GM12878 (cell line): ENCODE measurements at regions not wholly inside any gene's neighbourhood (a gene's known extent, or its start where the extent isn't known, plus 50 kb on each side); places are given as distances from the start of the nearest gene placed in this dataset.

Experiments used
- BRCA1 ChIP-seq: IDR thresholded peaks from 2 replicates; pipeline ENCODE4 v1.6.1; 2011; ENCODE audit warnings: low read depth, low read length, improper control_type of control experiment
- CREB1 ChIP-seq: IDR thresholded peaks from 2 replicates; pipeline ENCODE4 v1.6.1; 2012; ENCODE audit warnings: low read depth, mild to moderate bottlenecking, inconsistent platforms
- CTCF ChIP-seq, 3 experiments: IDR thresholded peaks in 2 of 3; conservative IDR thresholded peaks in 1 of 3; 2 replicates each; pipeline ENCODE4 v1.5.1; 2011; ENCODE audit warnings: low read depth in 3 of 3, low read length in 3 of 3, mild to moderate bottlenecking in 3 of 3, control low read depth in 2 of 3, moderate library complexity in 2 of 3, inconsistent platforms in 1 of 3, mixed read lengths in 1 of 3; ENCODE audit not compliant: control insufficient read depth in 2 of 3, insufficient read depth in 1 of 3; ENCODE audit errors: extremely low read depth in 1 of 3
- DPF2 ChIP-seq: fragments of 450-650 bp; IDR thresholded peaks from 2 replicates; pipeline ENCODE4 v1.6.1; 2017; ENCODE audit warnings: mild to moderate bottlenecking
- EP300 ChIP-seq, 2 experiments: fragments of 150-350 bp in 1 of 2; IDR thresholded peaks; 2 replicates each; pipeline ENCODE4 v1.6.1; 2011 to 2012; ENCODE audit warnings: low read depth in 2 of 2, low read length in 2 of 2, borderline replicate concordance in 1 of 2, improper control_type of control experiment in 1 of 2, inconsistent platforms in 1 of 2; ENCODE audit not compliant: control insufficient read depth in 1 of 2
- EZH2 ChIP-seq: IDR thresholded peaks from 2 replicates; pipeline ENCODE4 v1.6.1; 2012; ENCODE audit warnings: low read depth, mild to moderate bottlenecking, control low read depth, inconsistent platforms, low read length, borderline replicate concordance; ENCODE audit not compliant: control insufficient read depth
- FOXK2 ChIP-seq: fragments of 450-650 bp; IDR thresholded peaks from 2 replicates; pipeline ENCODE4 v1.6.1; 2017; ENCODE audit warnings: mild to moderate bottlenecking, moderate library complexity
- NR2C2 ChIP-seq: IDR thresholded peaks from 2 replicates; pipeline ENCODE4 v1.6.1; 2011; ENCODE audit warnings: borderline replicate concordance, low read depth; ENCODE audit not compliant: control insufficient read depth, insufficient read length
- SMARCA5 ChIP-seq: fragments of 450-650 bp; IDR thresholded peaks from 2 replicates; pipeline ENCODE4 v1.6.1; 2017; ENCODE audit warnings: mild to moderate bottlenecking
- TF ChIP-seq, protein P1 (sequence below): IDR thresholded peaks from 2 replicates; pipeline ENCODE4 v1.6.1; 2011; ENCODE audit warnings: low read depth, mild to moderate bottlenecking, low read length, moderate library complexity, borderline replicate concordance; ENCODE audit errors: extremely low read depth

GRCh38 chr18:43364535-43364934, 87.2 kb upstream of the SYT4 start:
- TF ChIP-seq EZH2 = no peak
- TF ChIP-seq, protein P1, sequence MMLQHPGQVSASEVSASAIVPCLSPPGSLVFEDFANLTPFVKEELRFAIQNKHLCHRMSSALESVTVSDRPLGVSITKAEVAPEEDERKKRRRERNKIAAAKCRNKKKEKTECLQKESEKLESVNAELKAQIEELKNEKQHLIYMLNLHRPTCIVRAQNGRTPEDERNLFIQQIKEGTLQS = no peak
- TF ChIP-seq FOXK2 = no peak
- no peak for TF ChIP-seq EP300 (IDR thresholded peaks at IDR 0.05; ENCODE audit: borderline replicate concordance in 1 of 2, control insufficient read depth in 1 of 2, low read depth in 2 of 2, low read length in 2 of 2)
- no peak for TF ChIP-seq BRCA1
- no peak for TF ChIP-seq DPF2
- no peak for TF ChIP-seq CTCF (IDR thresholded peaks at IDR 0.05 in 2 of 3, conservative IDR thresholded peaks at IDR 0.05 in 1 of 3; ENCODE audit: control insufficient read depth in 2 of 3, extremely low read depth in 1 of 3, insufficient read depth in 1 of 3, low read depth in 3 of 3, low read length in 3 of 3)
- no peak for TF ChIP-seq SMARCA5
- no peak for TF ChIP-seq CREB1
- TF ChIP-seq NR2C2 = no peak
